SK-N-SH (cell line): ENCODE measurements at regions not wholly inside any gene's neighbourhood (a gene's known extent, or its start where the extent isn't known, plus 50 kb on each side); places are given as distances from the start of the nearest gene placed in this dataset.

ENCODE experiments used
- CTCF ChIA-PET: fragments of 300-600, 350-600 bp; formaldehyde crosslinking; extraction: SDS; loops from one replicate; lab custom pipeline; 2021; lab: Yijun Ruan, JAX
- POLR2A ChIA-PET: fragments of 350-600 bp; sonication (Branson Sonifier 250); formaldehyde crosslinking; extraction: SDS; loops from one replicate; lab custom pipeline; 2020; ENCODE audit warnings: antibody characterized with exemption, inconsistent platforms; lab: Yijun Ruan, JAX
- DNase-seq: peaks from one replicate; pipeline ENCODE4 v3.0.0; 2012
- H2AFZ ChIP-seq: fragments of 200-600 bp; sonication (generic); 2 replicates; pipeline ENCODE4 v1.8.1; 2016; ENCODE audit warnings: antibody characterized with exemption, mild to moderate bottlenecking, low read depth
- H3F3A ChIP-seq: fragments of 200-600 bp; sonication (generic); replicated peaks from 2 replicates; pipeline ENCODE3; 2016; ENCODE audit warnings: antibody characterized with exemption, mild to moderate bottlenecking; ENCODE audit not compliant: insufficient read depth
- H3K27ac ChIP-seq, 2 experiments: fragments of 200-500 bp in 1 of 2; fragments of 200-600 bp in 1 of 2; sonication (Bioruptor generic) in 1 of 2; sonication (generic), shearing (Covaris generic) in 1 of 2; 2 replicates each; pipeline versions ENCODE4 v1.5.1 to v1.6.1; 2014 to 2016; ENCODE audit warnings: low read depth in 2 of 2, inconsistent platforms in 1 of 2, low read length in 1 of 2, mild to moderate bottlenecking in 1 of 2, mixed read lengths in 1 of 2
- H3K27me3 ChIP-seq: fragments of 200-600 bp; sonication (generic), shearing (Covaris generic); 2 replicates; pipeline ENCODE4 v1.6.1; 2016; ENCODE audit warnings: mixed run types; ENCODE audit not compliant: insufficient read depth
- H3K36me3 ChIP-seq, 2 experiments: fragments of 200-500 bp in 1 of 2; fragments of 200-600 bp in 1 of 2; sonication (Bioruptor generic) in 1 of 2; sonication (generic) in 1 of 2; replicated peaks in 1 of 2; 2 replicates each; pipeline versions ENCODE3 to v1.5.1; 2014 to 2016; ENCODE audit warnings: low read length in 1 of 2, mild to moderate bottlenecking in 1 of 2; ENCODE audit not compliant: insufficient read depth in 2 of 2, control insufficient read depth in 1 of 2
- H3K4me1 ChIP-seq, 2 experiments: fragments of 200-500 bp in 1 of 2; fragments of 200-600 bp in 1 of 2; sonication (Bioruptor generic) in 1 of 2; sonication (generic), shearing (Covaris generic) in 1 of 2; 2 replicates each; pipeline versions ENCODE4 v1.5.1 to v1.6.1; 2014 to 2016; ENCODE audit warnings: low read depth in 1 of 2, low read length in 1 of 2, mixed run types in 1 of 2; ENCODE audit not compliant: insufficient read depth in 2 of 2, control insufficient read depth in 1 of 2
- H3K4me2 ChIP-seq: fragments of 200-600 bp; sonication (generic), shearing (Covaris generic); 2 replicates; pipeline ENCODE4 v1.6.1; 2017; ENCODE audit warnings: mixed run types
- H3K4me3 ChIP-seq, 2 experiments: fragments of 200-500 bp in 1 of 2; fragments of 200-600 bp in 1 of 2; sonication (Bioruptor generic) in 1 of 2; sonication (generic), shearing (Covaris generic) in 1 of 2; 2 replicates each; pipeline versions ENCODE4 v1.5.1 to v1.8.1; 2014 to 2016; ENCODE audit warnings: low read depth in 2 of 2, inconsistent platforms in 1 of 2, low read length in 1 of 2, mild to moderate bottlenecking in 1 of 2, mixed read lengths in 1 of 2, moderate library complexity in 1 of 2
- H3K79me2 ChIP-seq: fragments of 200-600 bp; sonication (generic); 2 replicates; pipeline ENCODE4 v1.8.1; 2017; ENCODE audit warnings: mild to moderate bottlenecking; ENCODE audit not compliant: insufficient read depth
- H3K9ac ChIP-seq: fragments of 200-600 bp; sonication (generic); 2 replicates; pipeline ENCODE4 v1.6.1; 2017; ENCODE audit warnings: mixed run types
- H3K9me2 ChIP-seq: fragments of 200-600 bp; sonication (generic); 2 replicates; pipeline ENCODE4 v1.6.1; 2017; ENCODE audit warnings: mixed run types
- H3K9me3 ChIP-seq: fragments of 200-600 bp; sonication (generic); 2 replicates; pipeline ENCODE4 v1.6.1; 2017; ENCODE audit warnings: mixed run types, mild to moderate bottlenecking, moderate library complexity
- H4K20me1 ChIP-seq: fragments of 200-600 bp; sonication (generic); 2 replicates; pipeline ENCODE4 v1.6.1; 2017; ENCODE audit warnings: mild to moderate bottlenecking, mixed run types; ENCODE audit not compliant: insufficient read depth
- FOSL2 ChIP-seq: IDR thresholded peaks from 2 replicates; pipeline ENCODE4 v1.4.0; 2012; ENCODE audit warnings: low read depth, mild to moderate bottlenecking, moderate library complexity, borderline replicate concordance
- MEF2A ChIP-seq: IDR thresholded peaks from 2 replicates; pipeline ENCODE4 v1.4.0; 2012; ENCODE audit warnings: low read depth, borderline replicate concordance
- NRF1 ChIP-seq: IDR thresholded peaks from 2 replicates; pipeline ENCODE4 v1.6.1; 2012; ENCODE audit warnings: low read depth, mild to moderate bottlenecking, low read length
- RAD21 ChIP-seq: IDR thresholded peaks from 2 replicates; pipeline ENCODE4 v1.6.1; 2012; ENCODE audit warnings: mild to moderate bottlenecking, low read length
- RXRA ChIP-seq: IDR thresholded peaks from 2 replicates; pipeline ENCODE4 v1.4.0; 2012; ENCODE audit warnings: low read depth, mild to moderate bottlenecking, borderline replicate concordance
- SIN3A ChIP-seq: IDR thresholded peaks from 2 replicates; pipeline ENCODE4 v1.6.1; 2012; ENCODE audit warnings: low read depth, mild to moderate bottlenecking, low read length, moderate library complexity, borderline replicate concordance
- SMC3 ChIP-seq: IDR thresholded peaks from 2 replicates; pipeline ENCODE4 v1.6.1; 2012; ENCODE audit warnings: low read depth, low read length, improper control_type of control experiment
- WGBS: methylation state at CpG from one replicate; pipeline ENCODE4 v1.1.6; 2017; ENCODE audit warnings: low lambda C conversion rate; 5-methylcytosine and 5-hydroxymethylcytosine counted together
- TF ChIP-seq, protein P1 (sequence below): fragments of 200-600 bp; sonication (generic); IDR thresholded peaks from 2 replicates; pipeline ENCODE4 v1.6.1; 2017; ENCODE audit warnings: antibody characterized with exemption, mild to moderate bottlenecking, moderate library complexity
- TF ChIP-seq, protein P2 (sequence below): fragments of 150-350 bp; IDR thresholded peaks from 2 replicates; pipeline ENCODE4 v1.6.1; 2016; ENCODE audit warnings: mild to moderate bottlenecking, low read depth, low read length
- TF ChIP-seq, protein P3 (sequence below): IDR thresholded peaks from 2 replicates; pipeline ENCODE4 v1.4.0; 2012; ENCODE audit warnings: low read depth

DNA sequence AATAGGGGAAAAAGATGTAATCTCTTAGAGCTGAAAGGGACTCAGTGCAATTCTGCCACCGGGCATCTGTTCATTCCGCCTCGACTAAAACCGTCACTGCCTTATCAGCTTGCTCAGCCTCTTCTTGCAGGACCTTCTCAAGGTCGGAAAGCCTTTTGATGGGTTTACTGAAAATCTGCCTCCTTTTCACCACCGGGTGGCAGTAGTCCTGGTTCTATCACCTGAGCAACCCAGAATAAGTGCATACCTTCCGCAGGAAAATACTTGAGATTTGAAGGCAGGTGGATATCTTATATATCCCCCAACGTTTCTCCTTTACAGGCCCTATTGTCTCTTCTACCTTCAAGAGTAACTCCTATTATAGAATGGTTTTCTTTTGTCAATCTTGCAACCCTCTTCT is 103.4 kb upstream of the PAK3 start:
- peaks cover 5% of the 10 kb centered on the region; the same call in 1 of the 2 replicates for H3K27me3 ChIP-seq
- no peaks in the 10 kb centered on the region for H3K9me2 ChIP-seq
- H3K9me3 ChIP-seq: no peaks in the 10 kb centered on the region
- H3K4me2 ChIP-seq: no peak overlapping the region
- no peak overlapping the region for H3K4me3 ChIP-seq
- no peak overlapping the region for H3K27ac ChIP-seq
- WGBS: 12% methylated on average over 7 of the region's 8 CpGs
- no peak overlapping the region for H2AFZ ChIP-seq
- no peaks in the 10 kb centered on the region for H4K20me1 ChIP-seq
- peak; percentile 24 for DNase-seq
- no peaks in the 10 kb centered on the region; a peak in 1 of 4 replicates for H3K4me1 ChIP-seq
- ChIA-PET POLR2A (no interaction called here), CTCF (interaction anchor here (0.6 to 1.6 kb wide), 5 partner anchors 9 to 449 kb away, joined by 3 to 7 read pairs (median 7); no protein-coding TSS in a partner anchor)
- no peaks in the 10 kb centered on the region for H3F3A ChIP-seq
- H3K9ac ChIP-seq: no peak overlapping the region
- no peaks in the 10 kb centered on the region for H3K36me3 ChIP-seq
- TF ChIP-seq RAD21 (peak; percentile 46), SMC3 (peak; percentile 45)
- TF ChIP-seq, protein P1, sequence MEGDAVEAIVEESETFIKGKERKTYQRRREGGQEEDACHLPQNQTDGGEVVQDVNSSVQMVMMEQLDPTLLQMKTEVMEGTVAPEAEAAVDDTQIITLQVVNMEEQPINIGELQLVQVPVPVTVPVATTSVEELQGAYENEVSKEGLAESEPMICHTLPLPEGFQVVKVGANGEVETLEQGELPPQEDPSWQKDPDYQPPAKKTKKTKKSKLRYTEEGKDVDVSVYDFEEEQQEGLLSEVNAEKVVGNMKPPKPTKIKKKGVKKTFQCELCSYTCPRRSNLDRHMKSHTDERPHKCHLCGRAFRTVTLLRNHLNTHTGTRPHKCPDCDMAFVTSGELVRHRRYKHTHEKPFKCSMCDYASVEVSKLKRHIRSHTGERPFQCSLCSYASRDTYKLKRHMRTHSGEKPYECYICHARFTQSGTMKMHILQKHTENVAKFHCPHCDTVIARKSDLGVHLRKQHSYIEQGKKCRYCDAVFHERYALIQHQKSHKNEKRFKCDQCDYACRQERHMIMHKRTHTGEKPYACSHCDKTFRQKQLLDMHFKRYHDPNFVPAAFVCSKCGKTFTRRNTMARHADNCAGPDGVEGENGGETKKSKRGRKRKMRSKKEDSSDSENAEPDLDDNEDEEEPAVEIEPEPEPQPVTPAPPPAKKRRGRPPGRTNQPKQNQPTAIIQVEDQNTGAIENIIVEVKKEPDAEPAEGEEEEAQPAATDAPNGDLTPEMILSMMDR: peak; percentile 64
- TF ChIP-seq, protein P2, sequence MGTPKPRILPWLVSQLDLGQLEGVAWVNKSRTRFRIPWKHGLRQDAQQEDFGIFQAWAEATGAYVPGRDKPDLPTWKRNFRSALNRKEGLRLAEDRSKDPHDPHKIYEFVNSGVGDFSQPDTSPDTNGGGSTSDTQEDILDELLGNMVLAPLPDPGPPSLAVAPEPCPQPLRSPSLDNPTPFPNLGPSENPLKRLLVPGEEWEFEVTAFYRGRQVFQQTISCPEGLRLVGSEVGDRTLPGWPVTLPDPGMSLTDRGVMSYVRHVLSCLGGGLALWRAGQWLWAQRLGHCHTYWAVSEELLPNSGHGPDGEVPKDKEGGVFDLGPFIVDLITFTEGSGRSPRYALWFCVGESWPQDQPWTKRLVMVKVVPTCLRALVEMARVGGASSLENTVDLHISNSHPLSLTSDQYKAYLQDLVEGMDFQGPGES: no peak
- TF ChIP-seq, all 33 proteins: peak for 3
- no peaks in the 10 kb centered on the region for H3K79me2 ChIP-seq

DNA sequence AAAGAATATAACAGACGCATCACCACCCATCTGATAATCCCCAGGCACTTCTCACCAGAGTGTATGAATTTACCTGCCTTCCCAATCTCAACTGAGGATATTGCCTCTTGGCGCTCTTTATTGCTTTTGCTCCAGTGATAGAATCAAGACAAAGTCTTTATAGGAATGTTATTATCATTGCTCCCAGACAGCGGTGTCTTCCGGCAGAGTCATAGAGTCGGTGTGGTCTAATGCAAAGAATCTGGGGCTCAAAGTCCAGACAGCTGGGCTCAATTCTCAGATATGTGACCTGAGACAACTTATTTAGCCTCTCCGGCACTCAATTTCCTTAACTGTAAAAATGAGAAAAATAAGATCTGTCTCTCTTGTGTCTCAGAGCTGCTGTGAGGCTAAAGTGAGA is 106.1 kb upstream of the PAK3 start:
- no peak overlapping the region for H3K4me3 ChIP-seq
- no peaks in the 10 kb centered on the region for H3K79me2 ChIP-seq
- no peak overlapping the region for H3K9ac ChIP-seq
- no peaks in the 10 kb centered on the region for H3K9me2 ChIP-seq
- WGBS: 46% methylated on average over 6 of the region's 6 CpGs
- no peaks in the 10 kb centered on the region for H4K20me1 ChIP-seq
- H3K27me3 ChIP-seq: peaks cover 5% of the 10 kb centered on the region; the same call in 1 of the 2 replicates
- no peaks in the 10 kb centered on the region for H3F3A ChIP-seq
- H3K36me3 ChIP-seq: no peaks in the 10 kb centered on the region
- H3K4me2 ChIP-seq: no peak overlapping the region
- ChIA-PET POLR2A (no interaction called here), CTCF (interaction anchor here (1.2 kb wide), 1 partner anchor 109 kb away, joined by 4 read pairs; no protein-coding TSS in a partner anchor)
- no peak for DNase-seq
- TF ChIP-seq SIN3A: no peak
- TF ChIP-seq, protein P2: no peak
- no peak for TF ChIP-seq RXRA
- TF ChIP-seq MEF2A: no peak
- no peak for TF ChIP-seq RAD21
- TF ChIP-seq, protein P3, sequence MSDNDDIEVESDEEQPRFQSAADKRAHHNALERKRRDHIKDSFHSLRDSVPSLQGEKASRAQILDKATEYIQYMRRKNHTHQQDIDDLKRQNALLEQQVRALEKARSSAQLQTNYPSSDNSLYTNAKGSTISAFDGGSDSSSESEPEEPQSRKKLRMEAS: no peak
- no peak for TF ChIP-seq FOSL2
- no peak for TF ChIP-seq NRF1
- no peak overlapping the region for H2AFZ ChIP-seq
- no peaks in the 10 kb centered on the region; a peak in 1 of 4 replicates for H3K4me1 ChIP-seq
- H3K27ac ChIP-seq: no peak overlapping the region
- H3K9me3 ChIP-seq: no peaks in the 10 kb centered on the region
